ENCODE measurements at regions not wholly inside any gene's neighbourhood (a gene's known extent, or its start where the extent isn't known, plus 50 kb on each side); places are given as distances from the start of the nearest gene placed in this dataset.

DNA sequence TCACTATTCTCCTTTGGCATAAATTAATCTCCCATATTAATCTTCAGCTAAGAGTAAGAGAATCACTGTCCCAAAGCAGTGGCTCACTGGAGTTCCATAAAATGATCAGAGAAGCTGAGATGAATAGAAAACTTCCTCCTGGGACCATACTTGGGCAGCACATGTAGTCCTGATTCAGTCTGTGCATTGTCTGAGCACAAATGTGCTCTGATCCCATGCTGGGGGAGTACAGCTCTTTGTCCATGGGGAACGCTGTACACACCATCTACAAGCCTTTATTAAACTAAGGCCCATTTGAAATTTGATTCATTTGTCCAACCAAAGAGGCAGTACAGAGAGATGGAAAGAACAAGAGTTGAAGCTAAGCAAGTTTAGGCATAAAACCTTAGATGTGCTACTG lies 147.4 kb upstream of the PGR start:
- no peak for TF ChIP-seq CTCF (IDR thresholded peaks at IDR 0.05)
- Histone ChIP-seq H3K4me1 (peaks cover 0 to 4% of the 10 kb centered on the region in 2 donors), H3K27ac (no peak overlapping the region), H3K4me3 (no peak overlapping the region), H3K27me3 (no peaks in the 10 kb centered on the region), H3K9me3 (no peaks in the 10 kb centered on the region), H3K36me3 (no peaks in the 10 kb centered on the region)
- intact Hi-C loops (cut with DNase I) = no loop called here
- no peak for DNase-seq (ENCODE audit: low spot score in 2 of 2)

DNA sequence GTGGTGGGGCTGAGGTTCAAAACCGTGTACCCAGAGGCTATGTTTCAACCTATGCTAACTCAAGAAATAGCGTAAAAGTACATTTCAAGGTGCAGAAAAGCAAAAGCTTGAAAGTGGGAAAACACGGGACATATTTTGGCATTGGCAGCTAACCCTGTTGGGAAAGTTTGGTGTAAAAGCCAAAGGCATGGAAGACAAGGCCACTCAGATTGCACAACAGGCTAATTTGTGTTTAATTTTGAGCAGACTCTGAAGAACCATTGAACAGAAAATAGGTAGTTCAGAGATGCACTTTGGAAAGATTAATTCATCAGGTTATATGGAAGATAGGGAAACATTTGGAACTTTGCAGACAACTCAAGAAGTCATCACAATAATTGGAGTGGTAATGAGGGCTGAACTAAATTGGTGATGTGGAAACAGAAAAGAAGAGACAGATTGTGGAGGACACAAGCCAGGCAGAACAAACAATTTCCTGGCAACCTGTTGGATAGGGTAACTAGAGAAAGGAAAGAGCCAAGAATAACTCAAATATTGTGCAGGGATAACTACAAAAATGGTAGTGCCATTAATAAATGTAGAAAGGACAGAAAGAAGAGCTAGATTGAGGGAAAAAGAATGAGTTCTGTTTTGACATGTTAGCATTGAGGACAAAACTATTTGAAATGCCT lies 140.5 kb upstream of the PGR start:
- no peak for DNase-seq (ENCODE audit: low spot score in 2 of 2)
- Histone ChIP-seq H3K27me3 (no peaks in the 10 kb centered on the region), H3K4me1 (peaks cover 0 to 6% of the 10 kb centered on the region in 2 donors), H3K36me3 (no peaks in the 10 kb centered on the region), H3K4me3 (no peak overlapping the region), H3K9me3 (no peaks in the 10 kb centered on the region), H3K27ac (no peak overlapping the region)
- intact Hi-C loops (cut with DNase I) = no loop called here
- no peak for TF ChIP-seq CTCF (IDR thresholded peaks at IDR 0.05)

- H3K4me3 ChIP-seq = no peak overlapping the region
- no peaks in the 10 kb centered on the region for H3K27me3 ChIP-seq
- no peaks in the 10 kb centered on the region for H3K36me3 ChIP-seq
- no peaks in the 10 kb centered on the region for H3K9me3 ChIP-seq
- DNase-seq (ENCODE audit: low spot score in 2 of 2) = no peak
- intact Hi-C loops (cut with DNase I) = no loop called here
- TF ChIP-seq CTCF (IDR thresholded peaks at IDR 0.05) = no peak
- peaks cover 0 to 6% of the 10 kb centered on the region in 2 donors for H3K4me1 ChIP-seq
- H3K27ac ChIP-seq = no peak overlapping the region
Observed at GRCh38 chr11:101269390-101269789, 139.8 kb upstream of the PGR start.

DNA sequence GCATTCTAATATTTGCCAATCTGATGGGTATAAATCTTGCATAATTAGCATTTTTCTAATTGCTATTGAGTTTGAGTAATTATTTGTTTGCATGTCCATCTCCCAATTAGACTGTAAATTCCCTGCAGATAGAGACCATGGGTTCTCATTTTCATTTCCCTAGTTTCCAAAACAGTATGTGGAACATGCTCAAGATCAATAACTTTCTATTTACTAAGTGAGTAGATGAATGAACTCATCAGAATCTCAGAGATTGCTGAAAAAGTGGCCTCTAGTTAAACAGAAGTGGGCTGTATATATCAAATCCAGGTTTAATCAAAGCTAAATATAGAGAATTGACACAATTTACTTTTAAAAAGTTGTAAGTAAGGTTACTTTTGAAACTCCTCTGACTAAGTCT lies 138.0 kb upstream of the PGR start:
- no peak for DNase-seq (ENCODE audit: low spot score in 2 of 2)
- TF ChIP-seq CTCF (IDR thresholded peaks at IDR 0.05) = no peak
- no peak overlapping the region for H3K27ac ChIP-seq
- H3K4me1 ChIP-seq = peaks cover 0 to 6% of the 10 kb centered on the region in 2 donors
- H3K4me3 ChIP-seq = no peak overlapping the region
- H3K36me3 ChIP-seq = no peaks in the 10 kb centered on the region
- H3K27me3 ChIP-seq = no peaks in the 10 kb centered on the region
- intact Hi-C loops (cut with DNase I) = no loop called here
- no peaks in the 10 kb centered on the region for H3K9me3 ChIP-seq

GRCh38 chr11:101264306-101264705 lies 134.7 kb upstream of the PGR start:
- no peak for TF ChIP-seq CTCF (IDR thresholded peaks at IDR 0.05)
- Histone ChIP-seq H3K36me3 (no peaks in the 10 kb centered on the region), H3K27ac (no peak overlapping the region), H3K27me3 (no peaks in the 10 kb centered on the region), H3K9me3 (no peaks in the 10 kb centered on the region), H3K4me3 (no peak overlapping the region), H3K4me1 (no peaks in the 10 kb centered on the region)
- intact Hi-C loops (cut with DNase I) = no loop called here
- no peak for DNase-seq (ENCODE audit: low spot score in 2 of 2)

DNA sequence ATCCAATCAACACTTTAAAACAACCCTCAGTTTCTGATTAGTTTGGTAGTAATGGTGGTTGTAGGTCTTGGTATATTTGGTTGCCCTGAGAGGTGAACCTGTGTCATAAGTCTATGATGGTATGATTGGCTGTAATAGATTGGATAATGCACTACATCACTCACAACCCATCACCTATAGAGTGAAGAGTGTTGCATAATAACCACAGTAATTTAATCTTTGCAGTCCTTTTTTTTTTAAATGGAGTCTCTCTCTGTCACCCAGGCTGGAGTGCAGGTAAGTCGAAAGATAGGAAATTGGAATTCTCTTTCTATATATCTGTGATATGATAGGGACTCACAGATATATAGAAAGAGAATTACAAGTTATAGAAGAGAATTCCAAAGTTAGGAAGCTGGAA lies 133.4 kb upstream of the PGR start:
- Histone ChIP-seq H3K9me3 (no peaks in the 10 kb centered on the region), H3K4me1 (no peaks in the 10 kb centered on the region), H3K27me3 (no peaks in the 10 kb centered on the region), H3K4me3 (no peak overlapping the region), H3K27ac (no peak overlapping the region), H3K36me3 (no peaks in the 10 kb centered on the region)
- intact Hi-C loops (cut with DNase I) = no loop called here
- TF ChIP-seq CTCF (IDR thresholded peaks at IDR 0.05) = no peak
- no peak for DNase-seq (ENCODE audit: low spot score in 2 of 2)
